HepG2 (cell line): ENCODE measurements at regions not wholly inside any gene's neighbourhood (a gene's known extent, or its start where the extent isn't known, plus 50 kb on each side); places are given as distances from the start of the nearest gene placed in this dataset.

Experiments used
- ATAC-seq: fragments of 200-7000 bp; cut with Tn5 transposase; 3 replicates; pipeline ENCODE4 v1.9.1; 2020; ENCODE audit warnings: mild to moderate bottlenecking, moderate library complexity
- BruUV-seq: library from RNA; stranded (reverse); fragments of 400-500 nt; replicated peaks from 2 replicates; lab custom pipeline; 2021; lab: Mats Ljungman, UMichigan
- CTCF ChIA-PET: fragments of 300-600 bp; formaldehyde crosslinking; extraction: SDS; loops from one replicate; lab custom pipeline; 2021; ENCODE audit warnings: low total read pairs, inconsistent platforms, low intra/inter-chr PET ratio; lab: Yijun Ruan, JAX
- POLR2A ChIA-PET: fragments of 350-600 bp; sonication (Branson Sonifier 250); formaldehyde crosslinking; loops from one replicate; lab custom pipeline; 2020; ENCODE audit warnings: antibody characterized with exemption, inconsistent platforms; lab: Yijun Ruan, JAX
- DNase-seq: peaks from one replicate; pipeline ENCODE4 v3.0.0-alpha.2; 2015; ENCODE audit warnings: low spot score
- FAIRE-seq: peaks from 3 replicates; lab custom pipeline; 2011; peaks lifted over from hg19 to GRCh38; lab: Jason Lieb, UNC
- H2AFZ ChIP-seq: one replicate; pipeline ENCODE4 v1.6.1; 2011; ENCODE audit warnings: low read length, inconsistent platforms
- H3K27ac ChIP-seq: fragments of 300-600 bp; 3 replicates; pipeline ENCODE4 v1.8.0; 2011; ENCODE audit warnings: mixed run types, mild to moderate bottlenecking, mixed read lengths, low read length, inconsistent platforms; ENCODE audit not compliant: insufficient read depth; ENCODE audit errors: extremely low read length
- H3K27me3 ChIP-seq, 2 experiments: fragments of 200-600 bp in 1 of 2; 2 replicates in 1 of 2; 3 replicates in 1 of 2; pipeline versions ENCODE4 v1.6.0 to v1.8.0; 2011; ENCODE audit warnings: low read length in 2 of 2, mild to moderate bottlenecking in 2 of 2, moderate library complexity in 2 of 2, inconsistent platforms in 1 of 2; ENCODE audit not compliant: insufficient read depth in 2 of 2, control insufficient read depth in 1 of 2
- H3K36me3 ChIP-seq, 2 experiments: fragments of 200-600 bp in 1 of 2; replicated peaks in 1 of 2; 2 replicates in 1 of 2; 3 replicates in 1 of 2; pipeline versions ENCODE4 v1.5.1 to v1.8.0; 2011; ENCODE audit warnings: low read length in 2 of 2, inconsistent platforms in 1 of 2; ENCODE audit not compliant: insufficient read depth in 2 of 2, control insufficient read depth in 1 of 2
- H3K4me1 ChIP-seq: 2 replicates; pipeline ENCODE4 v1.5.1; 2012; ENCODE audit warnings: low read length, inconsistent platforms; ENCODE audit not compliant: insufficient read depth
- H3K4me2 ChIP-seq: 2 replicates; pipeline ENCODE4 v1.6.0; 2011; ENCODE audit warnings: low read depth, low read length, inconsistent platforms
- H3K4me3 ChIP-seq, 3 experiments: fragments of 200-600 bp in 1 of 3; sonication (generic), shearing (Covaris generic) in 1 of 3; replicated peaks in 1 of 3; 2 replicates each; pipeline ENCODE4 v1.5.1; 2011 to 2016; ENCODE audit warnings: low read length in 3 of 3, inconsistent platforms in 2 of 3, low read depth in 2 of 3, mild to moderate bottlenecking in 2 of 3, control low read depth in 1 of 3, mixed read lengths in 1 of 3; ENCODE audit not compliant: insufficient read depth in 1 of 3
- H3K79me2 ChIP-seq: one replicate; pipeline ENCODE4 v1.6.1; 2011; ENCODE audit warnings: low read length, inconsistent platforms; ENCODE audit not compliant: insufficient read depth
- H3K9ac ChIP-seq: 2 replicates; pipeline ENCODE4 v1.6.0; 2011; ENCODE audit warnings: mild to moderate bottlenecking, low read depth, low read length, inconsistent platforms; ENCODE audit not compliant: insufficient read depth
- H3K9me3 ChIP-seq: 2 replicates; pipeline ENCODE4 v1.5.1; 2012; ENCODE audit warnings: mild to moderate bottlenecking, low read length
- H4K20me1 ChIP-seq: 2 replicates; pipeline ENCODE4 v1.6.0; 2011; ENCODE audit warnings: inconsistent platforms, mild to moderate bottlenecking, low read length, moderate library complexity; ENCODE audit not compliant: insufficient read depth
- MAFF ChIP-seq: IDR thresholded peaks from 2 replicates; pipeline ENCODE4 v1.6.1; 2011; ENCODE audit warnings: low read depth, low read length, improper control_type of control experiment
- MEIS2 ChIP-seq: sonication (generic); formaldehyde crosslinking; IDR thresholded peaks from 2 replicates; pipeline ENCODE4 v1.9.0; 2021; ENCODE audit warnings: mild to moderate bottlenecking, missing genetic modification reagents
- MTA1 ChIP-seq: sonication (generic); formaldehyde crosslinking; IDR thresholded peaks from 2 replicates; pipeline ENCODE4 v1.4.0; 2020; ENCODE audit warnings: missing genetic modification reagents, mild to moderate bottlenecking, borderline replicate concordance
- NPAS2 ChIP-seq: sonication (generic); formaldehyde crosslinking; IDR thresholded peaks from 2 replicates; pipeline ENCODE4 v1.8.0; 2022; ENCODE audit warnings: mild to moderate bottlenecking, missing genetic modification reagents, borderline replicate concordance
- TEAD3 ChIP-seq: optimal IDR thresholded peaks from 2 replicates; pipeline ENCODE3; 2016; ENCODE audit warnings: borderline replicate concordance
- USF2 ChIP-seq, 2 experiments: sonication (generic) in 1 of 2; formaldehyde crosslinking in 1 of 2; IDR thresholded peaks; 2 replicates each; pipeline versions ENCODE4 v1.5.1 to v1.6.1; 2011 to 2020; ENCODE audit warnings: borderline replicate concordance in 1 of 2, low read depth in 1 of 2, low read length in 1 of 2, mild to moderate bottlenecking in 1 of 2, missing genetic modification reagents in 1 of 2, moderate library complexity in 1 of 2
- ZBTB8A ChIP-seq: sonication (generic); formaldehyde crosslinking; IDR thresholded peaks from 2 replicates; pipeline ENCODE4 v1.4.0; 2020; ENCODE audit warnings: mild to moderate bottlenecking, low read depth, missing genetic modification reagents, borderline replicate concordance
- ZMYM4 ChIP-seq: sonication (generic); formaldehyde crosslinking; IDR thresholded peaks from 2 replicates; pipeline ENCODE4 v1.8.1; 2023; ENCODE audit warnings: mild to moderate bottlenecking, missing genetic modification reagents
- ZNF142 ChIP-seq: sonication (generic); formaldehyde crosslinking; IDR thresholded peaks from 2 replicates; pipeline ENCODE4 v1.4.0; 2020; ENCODE audit warnings: missing genetic modification reagents
- ZNF264 ChIP-seq: sonication (generic); formaldehyde crosslinking; IDR thresholded peaks from 2 replicates; pipeline ENCODE4 v1.4.0; 2020; ENCODE audit warnings: missing genetic modification reagents
- ZNF773 ChIP-seq: sonication (generic); formaldehyde crosslinking; IDR thresholded peaks from 2 replicates; pipeline ENCODE4 v1.4.0; 2020; ENCODE audit warnings: missing genetic modification reagents, borderline replicate concordance
- WGBS: methylation state at CpG from one replicate; pipeline ENCODE4 v1.1.6; 2017; ENCODE audit warnings: low lambda C conversion rate; 5-methylcytosine and 5-hydroxymethylcytosine counted together
- in situ Hi-C: cut with HindIII; loops from 2 replicates; pipeline ENCODE4 v1.10.0; 2017; ENCODE audit warnings: low pct_unique_long_range_greater_than_20kb; ENCODE audit not compliant: extremely low pct_ligation_motif_present
- intact Hi-C: fragments of 100-400 bp; cut with micrococcal nuclease; formaldehyde crosslinking; loops from one replicate; pipeline ENCODE4 v1.10.0; 2022; ENCODE audit not compliant: unreplicated experiment
- TF ChIP-seq, protein P1 (sequence below): sonication (generic); formaldehyde crosslinking; IDR thresholded peaks from 2 replicates; pipeline ENCODE4 v1.5.0; 2020; ENCODE audit warnings: missing genetic modification reagents
- TF ChIP-seq, protein P2 (sequence below): sonication (generic); formaldehyde crosslinking; conservative IDR thresholded peaks from 2 replicates; pipeline ENCODE4 v1.8.0; 2022; ENCODE audit warnings: mild to moderate bottlenecking, moderate library complexity, missing genetic modification reagents

GRCh38 chr3:66789580-66790237, 208.4 kb upstream of the KBTBD8 start:
- peaks cover 0 to 7% of the 10 kb centered on the region in 2 experiments; a peak in 3 of 5 replicates for H3K27me3 ChIP-seq
- TF ChIP-seq ZMYM4 (no peak), ZNF773 (no peak), MTA1 (CRISPR knock-in tag) (no peak), TEAD3 (CRISPR knock-in tag) (no peak), NPAS2 (no peak), ZNF264 (CRISPR knock-in tag) (no peak), USF2 (IDR thresholded peaks at IDR 0.05; ENCODE audit: low read depth, low read length) (no peak), USF2 (CRISPR knock-in tag; IDR thresholded peaks at IDR 0.05; ENCODE audit: borderline replicate concordance) (no peak), MEIS2 (no peak), ZBTB8A (no peak), ZNF142 (CRISPR knock-in tag) (no peak), MAFF (no peak)
- TF ChIP-seq, protein P1, sequence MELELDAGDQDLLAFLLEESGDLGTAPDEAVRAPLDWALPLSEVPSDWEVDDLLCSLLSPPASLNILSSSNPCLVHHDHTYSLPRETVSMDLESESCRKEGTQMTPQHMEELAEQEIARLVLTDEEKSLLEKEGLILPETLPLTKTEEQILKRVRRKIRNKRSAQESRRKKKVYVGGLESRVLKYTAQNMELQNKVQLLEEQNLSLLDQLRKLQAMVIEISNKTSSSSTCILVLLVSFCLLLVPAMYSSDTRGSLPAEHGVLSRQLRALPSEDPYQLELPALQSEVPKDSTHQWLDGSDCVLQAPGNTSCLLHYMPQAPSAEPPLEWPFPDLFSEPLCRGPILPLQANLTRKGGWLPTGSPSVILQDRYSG (CRISPR knock-in tag): no peak
- TF ChIP-seq, protein P2, sequence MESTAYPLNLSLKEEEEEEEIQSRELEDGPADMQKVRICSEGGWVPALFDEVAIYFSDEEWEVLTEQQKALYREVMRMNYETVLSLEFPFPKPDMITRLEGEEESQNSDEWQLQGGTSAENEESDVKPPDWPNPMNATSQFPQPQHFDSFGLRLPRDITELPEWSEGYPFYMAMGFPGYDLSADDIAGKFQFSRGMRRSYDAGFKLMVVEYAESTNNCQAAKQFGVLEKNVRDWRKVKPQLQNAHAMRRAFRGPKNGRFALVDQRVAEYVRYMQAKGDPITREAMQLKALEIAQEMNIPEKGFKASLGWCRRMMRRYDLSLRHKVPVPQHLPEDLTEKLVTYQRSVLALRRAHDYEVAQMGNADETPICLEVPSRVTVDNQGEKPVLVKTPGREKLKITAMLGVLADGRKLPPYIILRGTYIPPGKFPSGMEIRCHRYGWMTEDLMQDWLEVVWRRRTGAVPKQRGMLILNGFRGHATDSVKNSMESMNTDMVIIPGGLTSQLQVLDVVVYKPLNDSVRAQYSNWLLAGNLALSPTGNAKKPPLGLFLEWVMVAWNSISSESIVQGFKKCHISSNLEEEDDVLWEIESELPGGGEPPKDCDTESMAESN (CRISPR knock-in tag): no peak

More at GRCh38 chr3:66789580-66790237, 208.4 kb upstream of the KBTBD8 start:
- Histone ChIP-seq H3K36me3 (no peaks in the 10 kb centered on the region), H2AFZ (no peak overlapping the region), H3K4me3 (no peak overlapping the region), H3K4me1 (no peaks in the 10 kb centered on the region), H3K4me2 (no peak overlapping the region), H3K79me2 (no peaks in the 10 kb centered on the region), H3K27ac (no peak overlapping the region), H3K9ac (no peak overlapping the region), H4K20me1 (no peaks in the 10 kb centered on the region), H3K9me3 (no peaks in the 10 kb centered on the region)
- intact Hi-C loops (no loop called here), in situ Hi-C loops (no loop called here)
- DNase-seq (no peak), FAIRE-seq (no peak), ATAC-seq (no peak)
- WGBS: 37% methylated on average over 5 of the region's 5 CpGs
- no TSS peak for BruUV-seq
- CTCF ChIA-PET: no interaction called here
- POLR2A ChIA-PET: no interaction called here
